ENCODE measurements at regions not wholly inside any gene's neighbourhood (a gene's known extent, or its start where the extent isn't known, plus 50 kb on each side); places are given as distances from the start of the nearest gene placed in this dataset.
A peak's percentile ranks its signal among the peaks of the same experiment; 100 is the strongest.

- DNase-seq (ENCODE audit: missing footprints) (no peak), ATAC-seq (no peak)
- intact Hi-C loops (cut with DNase I) = no loop called here
These were observed 523.6 kb downstream of the NTRK3 start for GRCh38 chr15:87732976-87733375.

GRCh38 chr15:87731630-87732029 is 524.9 kb downstream of the NTRK3 start:
- ATAC-seq (peak; percentile 58), DNase-seq (ENCODE audit: missing footprints) (no peak)
- intact Hi-C loops (cut with DNase I) = no loop called here

GRCh38 chr15:87730706-87731105 is 525.8 kb downstream of the NTRK3 start:
- intact Hi-C loops (cut with DNase I) = no loop called here
- no peak for DNase-seq (ENCODE audit: missing footprints)

GRCh38 chr15:87728998-87729397 is 527.5 kb downstream of the NTRK3 start:
- no peak for DNase-seq (ENCODE audit: missing footprints)
- ATAC-seq = no peak
- intact Hi-C loops (cut with DNase I) = no loop called here

More at GRCh38 chr15:87730706-87731105, 525.8 kb downstream of the NTRK3 start:
- ATAC-seq = no peak

GRCh38 chr15:87727073-87727472 is 529.5 kb downstream of the NTRK3 start:
- intact Hi-C loops (cut with DNase I) = no loop called here

GRCh38 chr15:87724330-87724729 is 532.2 kb downstream of the NTRK3 start:
- intact Hi-C loops (cut with DNase I) = no loop called here
- peak; percentile 51 for ATAC-seq
- no peak for DNase-seq (ENCODE audit: missing footprints)

More at GRCh38 chr15:87727073-87727472, 529.5 kb downstream of the NTRK3 start:
- DNase-seq (ENCODE audit: missing footprints) (no peak), ATAC-seq (no peak)

GRCh38 chr15:87722941-87723691 is 533.4 kb downstream of the NTRK3 start:
- DNase-seq (ENCODE audit: missing footprints) (no peak), ATAC-seq (peak; percentile 46)
- intact Hi-C loops (cut with DNase I) = no loop called here

GRCh38 chr15:87720235-87720634 is 536.3 kb downstream of the NTRK3 start:
- DNase-seq (ENCODE audit: missing footprints) (no peak), ATAC-seq (no peak)
- intact Hi-C loops (cut with DNase I) = no loop called here

GRCh38 chr15:87716422-87716821 is 540.1 kb downstream of the NTRK3 start:
- DNase-seq (ENCODE audit: missing footprints) (no peak), ATAC-seq (no peak)
- intact Hi-C loops (cut with DNase I) = no loop called here

GRCh38 chr15:87715252-87715651 is 541.3 kb downstream of the NTRK3 start:
- intact Hi-C loops (cut with DNase I) = no loop called here
- ATAC-seq = no peak
- DNase-seq (ENCODE audit: missing footprints) = no peak

GRCh38 chr15:87713475-87713879 is 543.1 kb downstream of the NTRK3 start:
- ATAC-seq (peak; percentile 18), DNase-seq (ENCODE audit: missing footprints) (no peak)
- intact Hi-C loops (cut with DNase I) = no loop called here

GRCh38 chr15:87712211-87712610 is 544.3 kb downstream of the NTRK3 start:
- intact Hi-C loops (cut with DNase I) = no loop called here
- ATAC-seq (no peak), DNase-seq (ENCODE audit: missing footprints) (no peak)

GRCh38 chr15:87711026-87711425 is 545.5 kb downstream of the NTRK3 start:
- no peak for DNase-seq (ENCODE audit: missing footprints)
- intact Hi-C loops (cut with DNase I) = no loop called here
- ATAC-seq = no peak

- DNase-seq (ENCODE audit: missing footprints) (no peak), ATAC-seq (peak; percentile 86)
These were observed 546.1 kb downstream of the NTRK3 start for GRCh38 chr15:87710406-87710805.

GRCh38 chr15:87707566-87708130 is 548.9 kb downstream of the NTRK3 start:
- intact Hi-C loops (cut with DNase I) = no loop called here
- ATAC-seq (no peak), DNase-seq (ENCODE audit: missing footprints) (no peak)

More at GRCh38 chr15:87710406-87710805, 546.1 kb downstream of the NTRK3 start:
- intact Hi-C loops (cut with DNase I) = no loop called here

GRCh38 chr15:87707071-87707470 is 549.5 kb downstream of the NTRK3 start:
- intact Hi-C loops (cut with DNase I) = no loop called here
- ATAC-seq = no peak
- no peak for DNase-seq (ENCODE audit: missing footprints)

GRCh38 chr15:87706001-87706400 is 550.5 kb downstream of the NTRK3 start:
- DNase-seq (ENCODE audit: missing footprints) = no peak
- intact Hi-C loops (cut with DNase I) = no loop called here
- no peak for ATAC-seq

- intact Hi-C loops (cut with DNase I) = no loop called here
- ATAC-seq = no peak
- DNase-seq (ENCODE audit: missing footprints) = no peak
These were observed 552.3 kb downstream of the NTRK3 start for GRCh38 chr15:87704276-87704675.

- intact Hi-C loops (cut with DNase I) = no loop called here
- DNase-seq (ENCODE audit: missing footprints) (no peak), ATAC-seq (peak; percentile 75)
These were observed 553.0 kb downstream of the NTRK3 start for GRCh38 chr15:87703327-87704111.

GRCh38 chr15:87702270-87702669 is 554.3 kb downstream of the NTRK3 start:
- intact Hi-C loops (cut with DNase I) = no loop called here
- ATAC-seq (no peak), DNase-seq (ENCODE audit: missing footprints) (no peak)
